Head of caudate nucleus (tissue), 42 donors: ENCODE measurements at regions not wholly inside any gene's neighbourhood (a gene's known extent, or its start where the extent isn't known, plus 50 kb on each side); places are given as distances from the start of the nearest gene placed in this dataset.

Experiments
- DNase-seq, 42 donors: peaks; one replicate each; pipeline versions ENCODE4 v3.0.0 to v3.0.0-alpha.2; 2020 to 2021; ENCODE audit warnings: mixed read lengths in 7 of 42
- intact Hi-C: fragments of 100-400 bp; cut with DNase I; formaldehyde crosslinking; loops from one replicate; pipeline ENCODE4 v1.15.0; 2022

GRCh38 chr2:84293791-84294380 lies 165.2 kb downstream of the SUCLG1 start:
- intact Hi-C loops, result no loop called here
- no peak for DNase-seq

GRCh38 chr2:84292545-84292944 lies 166.5 kb downstream of the SUCLG1 start:
- intact Hi-C loops, result no loop called here
- no peak for DNase-seq

- intact Hi-C loops, result no loop called here
- no peak for DNase-seq
Observed at GRCh38 chr2:84290537-84290936, 168.5 kb downstream of the SUCLG1 start.

GRCh38 chr2:84288293-84288692 lies 170.8 kb downstream of the SUCLG1 start:
- DNase-seq, result no peak
- intact Hi-C loops, result no loop called here

- DNase-seq, result no peak
- intact Hi-C loops, result no loop called here
Observed at GRCh38 chr2:84286878-84287277, 172.2 kb downstream of the SUCLG1 start.

- intact Hi-C loops, result no loop called here
Observed at GRCh38 chr2:84285056-84285747, 173.9 kb downstream of the SUCLG1 start.

GRCh38 chr2:84283506-84283905 lies 175.6 kb downstream of the SUCLG1 start:
- intact Hi-C loops, result no loop called here
- DNase-seq, result no peak

More at GRCh38 chr2:84285056-84285747, 173.9 kb downstream of the SUCLG1 start:
- DNase-seq, result no peak

GRCh38 chr2:84281510-84281909 lies 177.6 kb downstream of the SUCLG1 start:
- intact Hi-C loops, result no loop called here
- DNase-seq, result peak in 1 of 42 donors; percentile 11

GRCh38 chr2:84280873-84281272 lies 178.2 kb downstream of the SUCLG1 start:
- DNase-seq, result no peak
- intact Hi-C loops, result no loop called here

GRCh38 chr2:84278386-84278785 lies 180.7 kb downstream of the SUCLG1 start:
- intact Hi-C loops, result no loop called here
- DNase-seq, result no peak

GRCh38 chr2:84276590-84277255 lies 182.4 kb downstream of the SUCLG1 start:
- intact Hi-C loops, result no loop called here
- no peak for DNase-seq

GRCh38 chr2:84273406-84273805 lies 185.7 kb downstream of the SUCLG1 start:
- no peak for DNase-seq
- intact Hi-C loops, result no loop called here

- intact Hi-C loops, result no loop called here
- no peak for DNase-seq
Observed at GRCh38 chr2:84271977-84272376, 187.1 kb downstream of the SUCLG1 start.

GRCh38 chr2:84257831-84258230 lies 201.2 kb downstream of the SUCLG1 start:
- intact Hi-C loops, result no loop called here
- peak in 4 of 42 donors; percentile 8 to 37 (median 26) for DNase-seq

GRCh38 chr2:84251651-84252302 lies 207.3 kb downstream of the SUCLG1 start:
- intact Hi-C loops, result no loop called here
- no peak for DNase-seq

- intact Hi-C loops, result no loop called here
- DNase-seq, result no peak
Observed at GRCh38 chr2:84249140-84249539, 209.9 kb downstream of the SUCLG1 start.

- intact Hi-C loops, result no loop called here
- DNase-seq, result no peak
Observed at GRCh38 chr2:84247532-84247931, 211.5 kb downstream of the SUCLG1 start.

GRCh38 chr2:84243788-84244733 lies 215.0 kb downstream of the SUCLG1 start:
- no peak for DNase-seq
- intact Hi-C loops, result no loop called here

GRCh38 chr2:84238907-84239306 lies 220.2 kb downstream of the SUCLG1 start:
- intact Hi-C loops, result no loop called here
- no peak for DNase-seq
